ENCODE measurements at regions not wholly inside any gene's neighbourhood (a gene's known extent, or its start where the extent isn't known, plus 50 kb on each side); places are given as distances from the start of the nearest gene placed in this dataset.
"Not testable (repeated sequence)": the region's sequence is repeated elsewhere in the genome, so short reads cannot be mapped to it uniquely, and the experiment has no call there.

DNA sequence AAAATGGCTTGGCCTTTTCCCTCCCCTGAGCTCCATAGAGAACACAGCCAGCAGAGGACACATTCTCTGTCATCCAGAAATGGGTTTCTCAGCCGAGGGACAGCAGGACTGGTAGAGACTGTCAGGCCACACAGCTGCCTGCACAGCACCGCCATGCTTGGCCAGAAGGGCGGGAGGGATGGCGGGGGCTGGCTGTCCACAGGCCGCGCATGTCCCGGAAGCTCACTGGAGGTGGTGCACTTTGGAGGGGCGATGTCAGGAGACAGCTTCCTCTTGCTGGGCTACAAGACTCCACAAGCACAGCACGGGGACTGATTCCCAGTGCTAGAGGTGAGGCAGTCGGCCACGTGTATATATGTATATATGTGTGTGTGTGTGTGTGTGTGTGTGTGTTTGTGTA, 125.3 kb downstream of the GOLGA6L4 start:
- DNase-seq (ENCODE audit: low spot score); ATAC-seq (ENCODE audit: low FRiP score): not testable (repeated sequence)

DNA sequence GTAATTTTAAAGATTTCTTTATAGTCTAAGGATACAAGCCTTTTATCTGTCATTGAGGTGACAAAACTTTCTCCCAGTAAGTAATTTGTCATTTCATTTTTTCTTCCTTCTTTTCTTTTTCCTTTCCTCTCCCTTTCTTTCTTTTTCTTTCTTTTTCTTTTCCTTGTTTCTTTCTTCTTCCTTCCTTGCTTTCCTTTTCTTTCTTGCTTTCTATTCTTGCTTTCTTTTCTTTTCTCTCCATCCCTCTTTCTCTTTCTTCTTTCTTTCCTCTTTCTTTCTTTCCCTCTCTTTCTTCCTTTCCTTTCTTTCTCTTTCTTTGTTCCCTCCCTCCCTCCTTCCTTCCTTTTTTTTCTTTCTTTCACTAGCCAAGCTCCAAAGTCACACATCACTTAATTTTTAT, 148.8 kb downstream of the GOLGA6L4 start:
- ATAC-seq (ENCODE audit: low FRiP score); DNase-seq (ENCODE audit: low spot score): not testable (repeated sequence)

- DNase-seq (ENCODE audit: low spot score) = no peak
- no peak for ATAC-seq (ENCODE audit: low FRiP score)
These were observed 151.5 kb downstream of the GOLGA6L4 start for GRCh38 chr15:84387086-84387485.

DNA sequence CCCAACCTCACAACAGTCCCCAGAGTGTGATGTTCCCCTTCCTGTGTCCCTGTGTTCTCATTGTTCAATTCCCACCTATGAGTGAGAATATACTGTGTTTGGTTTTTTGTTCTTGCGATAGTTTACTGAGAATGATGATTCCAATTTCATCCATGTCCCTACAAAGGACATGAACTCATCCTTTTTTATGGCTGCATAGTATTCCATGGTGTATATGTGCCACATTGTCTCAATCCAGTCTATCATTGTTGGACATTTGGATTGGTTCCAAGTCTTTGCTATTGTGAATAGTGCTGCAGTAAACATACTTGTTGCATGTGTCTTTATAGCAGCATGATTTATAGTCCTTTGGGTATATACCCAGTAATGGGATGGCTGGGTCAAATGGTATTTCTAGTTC, 152.6 kb downstream of the GOLGA6L4 start:
- ATAC-seq (ENCODE audit: low FRiP score); DNase-seq (ENCODE audit: low spot score): not testable (repeated sequence)

More at GRCh38 chr15:84387086-84387485, 151.5 kb downstream of the GOLGA6L4 start:
- TF ChIP-seq CTCF (IDR thresholded peaks at IDR 0.05) = no peak

DNA sequence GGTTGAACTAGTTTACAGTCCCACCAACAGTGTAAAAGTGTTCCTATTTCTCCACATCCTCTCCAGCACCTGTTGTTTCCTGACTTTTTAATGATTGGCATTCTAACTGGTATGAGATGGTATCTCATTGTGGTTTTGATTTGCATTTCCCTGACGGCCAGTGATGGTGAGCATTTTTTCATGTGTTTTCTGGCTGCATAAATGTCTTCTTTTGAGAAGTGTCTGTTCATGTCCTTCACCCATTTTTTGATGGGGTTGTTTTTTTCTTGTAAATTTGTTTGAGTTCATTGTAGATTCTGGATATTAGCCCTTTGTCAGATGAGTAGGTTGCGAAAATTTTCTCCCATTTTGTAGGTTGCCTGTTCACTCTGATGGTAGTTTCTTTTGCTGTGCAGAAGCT, 153.1 kb downstream of the GOLGA6L4 start:
- DNase-seq (ENCODE audit: low spot score); ATAC-seq (ENCODE audit: low FRiP score): not testable (repeated sequence)

DNA sequence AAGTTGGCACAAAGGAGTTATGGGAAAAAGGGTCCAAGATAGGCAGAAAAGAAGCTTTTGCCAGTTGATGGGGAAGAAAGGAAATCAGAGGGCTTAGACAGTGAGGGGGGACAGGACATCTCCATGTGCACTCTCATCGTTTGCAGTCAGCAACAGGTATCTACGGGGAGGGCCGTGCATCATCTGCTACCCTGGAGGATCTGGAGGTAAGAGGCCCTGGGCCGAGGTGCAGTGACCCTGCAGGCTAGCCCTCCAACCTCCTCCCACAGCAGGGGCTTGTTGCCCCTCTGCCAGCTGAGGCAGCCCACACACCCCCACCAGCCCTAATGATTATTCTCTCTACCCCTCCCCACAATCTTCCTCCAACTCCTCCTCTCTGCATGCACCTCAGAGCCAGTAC, 154.8 kb downstream of the GOLGA6L4 start:
- not testable (repeated sequence) for DNase-seq (ENCODE audit: low spot score); ATAC-seq (ENCODE audit: low FRiP score)

DNA sequence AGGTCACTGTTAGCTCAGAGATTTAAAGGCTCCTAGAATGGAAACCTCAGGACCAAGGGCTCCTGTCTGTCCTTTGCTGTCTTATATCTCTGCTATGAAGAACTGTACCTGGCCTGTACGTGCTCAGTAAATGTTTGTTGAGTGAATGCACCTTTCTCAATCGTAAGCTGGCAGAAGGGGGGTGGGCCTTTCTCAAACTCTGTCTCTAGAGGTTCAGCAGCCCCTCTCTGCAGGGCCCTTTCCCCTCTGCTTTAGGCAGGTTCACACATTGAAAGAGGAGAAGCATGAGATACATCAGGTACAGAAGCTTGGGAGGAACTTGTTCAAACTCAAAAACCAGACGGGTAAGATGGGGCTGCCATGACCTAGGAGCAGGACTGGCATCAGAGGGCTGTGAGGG, 155.6 kb downstream of the GOLGA6L4 start:
- no peak for DNase-seq (ENCODE audit: low spot score)
- TF ChIP-seq CTCF (IDR thresholded peaks at IDR 0.05) = no peak
- ATAC-seq (ENCODE audit: low FRiP score) = no peak

DNA sequence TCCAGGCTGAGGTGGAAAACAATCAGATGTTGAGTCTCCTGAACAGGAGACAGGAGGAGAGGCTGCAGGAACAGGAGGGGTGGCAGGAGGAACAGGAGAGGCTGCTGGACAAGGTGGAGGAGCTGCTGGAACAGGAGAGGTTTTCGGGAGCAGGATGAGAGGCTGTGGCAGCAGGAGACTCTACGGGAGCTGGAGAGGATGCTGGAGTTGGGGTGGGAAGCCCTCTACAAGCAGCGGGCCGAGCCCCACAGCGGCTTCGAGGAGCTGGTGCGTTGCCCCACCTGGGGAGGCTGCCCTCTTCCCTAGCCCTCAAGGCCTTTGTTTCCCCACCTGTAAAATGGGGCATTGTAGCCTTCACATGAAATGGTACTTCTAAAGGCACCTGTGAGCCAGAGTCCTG, 156.4 kb downstream of the GOLGA6L4 start:
- not testable (repeated sequence) for ATAC-seq (ENCODE audit: low FRiP score); DNase-seq (ENCODE audit: low spot score)

- not testable (repeated sequence) for DNase-seq (ENCODE audit: low spot score); ATAC-seq (ENCODE audit: low FRiP score)
These were observed 157.9 kb downstream of the GOLGA6L4 start for GRCh38 chr15:84393386-84393936.

DNA sequence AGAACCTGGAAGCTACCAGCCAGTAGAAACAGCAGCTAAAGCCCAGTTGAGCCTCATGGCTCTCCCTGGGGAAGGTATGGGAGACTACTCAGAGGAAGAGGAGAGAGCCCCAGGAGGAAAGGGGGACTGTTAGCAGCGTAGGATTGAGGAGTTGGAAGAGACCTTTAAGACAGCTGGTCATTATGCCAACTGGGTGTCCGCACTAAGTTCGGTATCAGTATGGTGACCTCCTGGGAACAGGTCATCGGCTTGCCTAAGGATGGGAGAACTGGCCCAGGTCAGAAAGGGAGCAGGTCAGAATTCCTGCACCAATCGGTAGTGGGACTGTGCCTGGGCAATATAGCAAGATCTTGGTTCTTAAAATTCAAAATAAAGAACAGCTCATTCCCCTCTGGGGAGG, 158.4 kb downstream of the GOLGA6L4 start:
- not testable (repeated sequence) for DNase-seq (ENCODE audit: low spot score); ATAC-seq (ENCODE audit: low FRiP score)

DNA sequence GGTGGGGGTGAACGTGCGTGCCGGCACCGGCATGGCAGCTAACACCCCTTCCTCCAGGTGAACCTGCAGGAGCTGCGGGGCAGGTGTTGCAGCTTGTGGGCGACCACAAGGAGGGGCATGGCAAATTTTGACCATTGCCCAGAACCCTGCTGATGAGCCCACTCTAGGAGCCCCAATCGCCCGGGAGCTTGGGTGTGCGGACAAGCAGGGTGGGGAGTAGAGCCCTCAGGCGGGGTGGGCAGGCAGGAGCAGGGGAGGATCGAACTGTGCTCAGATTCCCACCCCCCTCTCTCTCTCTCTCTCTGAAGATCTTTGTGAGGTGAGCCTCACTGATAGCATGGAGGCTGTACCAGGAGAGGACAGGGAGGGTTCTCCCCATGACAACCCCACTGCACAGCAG, 159.8 kb downstream of the GOLGA6L4 start:
- DNase-seq (ENCODE audit: low spot score); ATAC-seq (ENCODE audit: low FRiP score): not testable (repeated sequence)

GRCh38 chr15:84395881-84396280, 160.3 kb downstream of the GOLGA6L4 start:
- not testable (repeated sequence) for ATAC-seq (ENCODE audit: low FRiP score); DNase-seq (ENCODE audit: low spot score)

DNA sequence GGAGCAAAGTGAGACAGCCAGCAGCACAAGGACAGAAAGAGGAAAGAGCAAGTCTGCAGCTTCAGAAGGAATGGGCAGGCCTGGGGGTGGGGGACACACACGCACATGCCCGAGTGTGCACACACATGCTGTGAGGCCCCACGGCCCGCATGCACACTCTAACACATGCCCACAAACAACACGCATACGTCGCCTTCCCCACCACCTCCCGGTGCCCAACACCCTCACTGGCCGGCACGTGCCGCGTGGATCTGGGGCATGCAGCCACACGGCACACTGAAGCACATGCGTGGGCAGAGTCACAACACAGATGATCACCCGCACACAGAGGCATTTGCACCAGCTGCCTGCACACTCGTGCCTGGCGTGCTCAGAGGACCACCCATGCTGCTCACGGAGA, 161.5 kb downstream of the GOLGA6L4 start:
- not testable (repeated sequence) for DNase-seq (ENCODE audit: low spot score); ATAC-seq (ENCODE audit: low FRiP score)

- not testable (repeated sequence) for ATAC-seq (ENCODE audit: low FRiP score); DNase-seq (ENCODE audit: low spot score)
These were observed 162.5 kb downstream of the GOLGA6L4 start for GRCh38 chr15:84398087-84398486.

All from omental fat pad (tissue), 3 donors.